ENCODE measurements at regions not wholly inside any gene's neighbourhood (a gene's known extent, or its start where the extent isn't known, plus 50 kb on each side); places are given as distances from the start of the nearest gene placed in this dataset.

DNA sequence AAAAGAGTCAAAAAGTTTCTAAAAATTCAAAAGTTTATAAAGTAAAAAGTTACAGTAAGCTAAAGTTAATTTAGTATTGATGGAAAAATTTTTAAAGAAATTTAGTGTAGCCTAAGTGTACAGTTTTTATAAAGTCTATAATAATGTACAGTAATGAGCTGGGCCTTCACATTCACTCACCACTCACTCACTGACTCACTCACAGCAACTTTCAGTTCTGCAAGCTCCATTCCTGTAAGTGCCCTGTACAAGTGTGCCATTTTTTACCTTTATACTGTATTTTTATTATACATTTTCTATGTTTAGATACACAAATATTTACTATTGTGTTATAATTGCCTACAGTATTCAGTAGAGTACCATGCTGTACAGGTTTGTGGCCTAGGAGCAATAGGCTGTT, 239.5 kb upstream of the MAP3K1 start:
- Histone ChIP-seq H3K14ac (ENCODE audit: low read length) (no peak overlapping the region), H3K23ac (ENCODE audit: low read length) (no peak overlapping the region), H3K4me3 (ENCODE audit: low read depth, low read length) (no peak overlapping the region), H4K91ac (ENCODE audit: low read depth, low read length) (no peak overlapping the region), H3K27me3 (ENCODE audit: insufficient read depth, low read length) (no peaks in the 10 kb centered on the region), H3K36me3 (ENCODE audit: control insufficient read depth in 1 of 2, insufficient read depth in 2 of 2, low read length in 2 of 2) (no peaks in the 10 kb centered on the region), H2AK5ac (ENCODE audit: low read length) (no peak overlapping the region), H3K18ac (ENCODE audit: low read length) (no peak overlapping the region), H2AFZ (ENCODE audit: insufficient read depth, low read length, poor library complexity) (no peak overlapping the region), H3K79me1 (ENCODE audit: low read length) (no peaks in the 10 kb centered on the region), H3K4me1 (ENCODE audit: control insufficient read depth in 1 of 2, insufficient read depth in 2 of 2, low read length in 2 of 2) (no peaks in the 10 kb centered on the region), H2BK12ac (ENCODE audit: low read length) (no peak overlapping the region), H3K27ac (ENCODE audit: low read depth, low read length) (no peak overlapping the region), H2BK120ac (ENCODE audit: insufficient read depth, low read length, poor library complexity) (no peak overlapping the region), H3K9ac (ENCODE audit: low read length) (no peak overlapping the region), H3K4me2 (ENCODE audit: low read length) (no peak overlapping the region), H2BK5ac (ENCODE audit: low read depth, low read length, poor library complexity) (no peak overlapping the region), H4K12ac (ENCODE audit: low read depth, low read length) (no peak overlapping the region), H3K79me2 (ENCODE audit: control insufficient read depth, insufficient read depth, low read length, poor library complexity) (no peaks in the 10 kb centered on the region), H3K4ac (ENCODE audit: low read depth, low read length) (no peak overlapping the region), H4K8ac (ENCODE audit: low read depth, low read length) (no peak overlapping the region), H3K9me3 (ENCODE audit: insufficient read depth, low read depth, low read length) (peaks cover 2% of the 10 kb centered on the region)
- no peak for DNase-seq

DNA sequence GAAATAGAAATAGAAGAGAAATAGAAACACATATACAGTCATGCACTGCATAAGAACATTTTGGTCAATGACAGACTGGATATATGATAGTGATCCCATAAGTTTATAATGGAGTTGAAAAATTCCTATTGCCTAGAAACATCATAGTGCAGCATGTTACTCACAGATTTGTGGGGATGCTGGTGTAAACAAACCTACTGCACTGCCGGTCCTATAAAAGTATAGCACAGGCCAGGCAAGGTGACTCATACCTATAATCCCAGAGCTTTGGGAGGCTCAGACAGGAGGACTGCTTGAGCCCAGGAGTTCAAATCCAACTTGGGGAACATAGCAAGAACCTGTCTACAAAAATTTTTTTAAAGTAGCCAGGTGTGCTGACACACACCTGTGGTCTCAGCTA, 240.6 kb upstream of the MAP3K1 start:
- H4K8ac ChIP-seq (ENCODE audit: low read depth, low read length): no peak overlapping the region
- H2AK5ac ChIP-seq (ENCODE audit: low read length): no peak overlapping the region
- no peak overlapping the region for H2BK12ac ChIP-seq (ENCODE audit: low read length)
- H2BK5ac ChIP-seq (ENCODE audit: low read depth, low read length, poor library complexity): no peak overlapping the region
- H3K27ac ChIP-seq (ENCODE audit: low read depth, low read length): no peak overlapping the region
- no peak overlapping the region for H2AFZ ChIP-seq (ENCODE audit: insufficient read depth, low read length, poor library complexity)
- H3K4ac ChIP-seq (ENCODE audit: low read depth, low read length): no peak overlapping the region
- WGBS (ENCODE audit: extremely low coverage, insufficient coverage, insufficient read length): no CpG with 5 or more reads among the region's 1 CpG
- no peak overlapping the region for H3K9ac ChIP-seq (ENCODE audit: low read length)
- H3K4me2 ChIP-seq (ENCODE audit: low read length): no peak overlapping the region
- H3K14ac ChIP-seq (ENCODE audit: low read length): no peak overlapping the region
- no peaks in the 10 kb centered on the region for H3K79me1 ChIP-seq (ENCODE audit: low read length)
- H3K79me2 ChIP-seq (ENCODE audit: control insufficient read depth, insufficient read depth, low read length, poor library complexity): no peaks in the 10 kb centered on the region
- H3K18ac ChIP-seq (ENCODE audit: low read length): no peak overlapping the region
- H3K4me3 ChIP-seq (ENCODE audit: low read depth, low read length): no peak overlapping the region
- no peaks in the 10 kb centered on the region for H3K4me1 ChIP-seq (ENCODE audit: control insufficient read depth in 1 of 2, insufficient read depth in 2 of 2, low read length in 2 of 2)
- no peak overlapping the region for H4K12ac ChIP-seq (ENCODE audit: low read depth, low read length)
- no peak for DNase-seq
- H4K91ac ChIP-seq (ENCODE audit: low read depth, low read length): no peak overlapping the region
- H3K27me3 ChIP-seq (ENCODE audit: insufficient read depth, low read length): no peaks in the 10 kb centered on the region
- H2BK120ac ChIP-seq (ENCODE audit: insufficient read depth, low read length, poor library complexity): no peak overlapping the region
- no peaks in the 10 kb centered on the region for H3K36me3 ChIP-seq (ENCODE audit: control insufficient read depth in 1 of 2, insufficient read depth in 2 of 2, low read length in 2 of 2)
- peaks cover 2% of the 10 kb centered on the region for H3K9me3 ChIP-seq (ENCODE audit: insufficient read depth, low read depth, low read length)
- H3K23ac ChIP-seq (ENCODE audit: low read length): no peak overlapping the region

- no peak overlapping the region for H4K91ac ChIP-seq (ENCODE audit: low read depth, low read length)
- H3K4me1 ChIP-seq (ENCODE audit: control insufficient read depth in 1 of 2, insufficient read depth in 2 of 2, low read length in 2 of 2): peaks cover 0 to 4% of the 10 kb centered on the region in 2 experiments
- H3K4me3 ChIP-seq (ENCODE audit: low read depth, low read length): no peak overlapping the region
- no peak overlapping the region for H3K23ac ChIP-seq (ENCODE audit: low read length)
- H4K8ac ChIP-seq (ENCODE audit: low read depth, low read length): no peak overlapping the region
- H2AK5ac ChIP-seq (ENCODE audit: low read length): no peak overlapping the region
- no peak overlapping the region for H2AFZ ChIP-seq (ENCODE audit: insufficient read depth, low read length, poor library complexity)
- no CpG with 5 or more reads among the region's 1 CpG for WGBS (ENCODE audit: extremely low coverage, insufficient coverage, insufficient read length)
- no peak overlapping the region for H2BK5ac ChIP-seq (ENCODE audit: low read depth, low read length, poor library complexity)
- no peak overlapping the region for H3K9ac ChIP-seq (ENCODE audit: low read length)
- no peaks in the 10 kb centered on the region for H3K79me2 ChIP-seq (ENCODE audit: control insufficient read depth, insufficient read depth, low read length, poor library complexity)
- H3K79me1 ChIP-seq (ENCODE audit: low read length): no peaks in the 10 kb centered on the region
- no peak overlapping the region for H4K12ac ChIP-seq (ENCODE audit: low read depth, low read length)
- H3K4me2 ChIP-seq (ENCODE audit: low read length): no peak overlapping the region
- peak in 1 of 2 donors; percentile 13 for DNase-seq
- no peaks in the 10 kb centered on the region for H3K36me3 ChIP-seq (ENCODE audit: control insufficient read depth in 1 of 2, insufficient read depth in 2 of 2, low read length in 2 of 2)
- no peak overlapping the region for H2BK120ac ChIP-seq (ENCODE audit: insufficient read depth, low read length, poor library complexity)
- H3K4ac ChIP-seq (ENCODE audit: low read depth, low read length): no peak overlapping the region
- no peak overlapping the region for H3K18ac ChIP-seq (ENCODE audit: low read length)
- H3K14ac ChIP-seq (ENCODE audit: low read length): no peak overlapping the region
- no peak overlapping the region for H2BK12ac ChIP-seq (ENCODE audit: low read length)
- no peak overlapping the region for H3K27ac ChIP-seq (ENCODE audit: low read depth, low read length)
- H3K9me3 ChIP-seq (ENCODE audit: insufficient read depth, low read depth, low read length): no peaks in the 10 kb centered on the region
- no peaks in the 10 kb centered on the region for H3K27me3 ChIP-seq (ENCODE audit: insufficient read depth, low read length)
Measured at GRCh38 chr5:56569566-56569965, 245.8 kb upstream of the MAP3K1 start.

DNA sequence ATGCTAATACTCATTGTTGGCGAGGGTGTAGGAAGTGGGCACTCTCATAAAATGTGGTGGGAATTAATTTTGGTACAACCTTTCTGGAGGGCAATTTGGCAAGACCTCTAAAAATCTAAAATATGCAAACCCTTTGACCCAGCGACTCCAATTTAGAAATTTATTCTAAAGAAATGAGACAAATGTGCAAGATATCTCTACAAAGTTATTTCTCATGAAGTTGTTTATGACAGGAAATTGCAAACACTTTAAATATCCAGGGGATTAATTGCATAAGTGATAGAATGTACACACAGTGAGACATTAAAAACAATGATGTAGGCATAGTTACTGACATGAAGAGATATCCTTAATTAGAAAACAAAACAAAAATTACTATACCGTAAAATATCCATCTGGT, 246.3 kb upstream of the MAP3K1 start:
- no peak overlapping the region for H4K8ac ChIP-seq (ENCODE audit: low read depth, low read length)
- H3K4me2 ChIP-seq (ENCODE audit: low read length): no peak overlapping the region
- H3K36me3 ChIP-seq (ENCODE audit: control insufficient read depth in 1 of 2, insufficient read depth in 2 of 2, low read length in 2 of 2): no peaks in the 10 kb centered on the region
- no peak overlapping the region for H4K12ac ChIP-seq (ENCODE audit: low read depth, low read length)
- no CpG with 5 or more reads among the region's 3 CpGs for WGBS (ENCODE audit: extremely low coverage, insufficient coverage, insufficient read length)
- no peak overlapping the region for H2BK12ac ChIP-seq (ENCODE audit: low read length)
- no peak overlapping the region for H2BK120ac ChIP-seq (ENCODE audit: insufficient read depth, low read length, poor library complexity)
- H3K4ac ChIP-seq (ENCODE audit: low read depth, low read length): no peak overlapping the region
- H4K91ac ChIP-seq (ENCODE audit: low read depth, low read length): no peak overlapping the region
- H3K14ac ChIP-seq (ENCODE audit: low read length): no peak overlapping the region
- H2BK5ac ChIP-seq (ENCODE audit: low read depth, low read length, poor library complexity): no peak overlapping the region
- H3K23ac ChIP-seq (ENCODE audit: low read length): no peak overlapping the region
- no peaks in the 10 kb centered on the region for H3K27me3 ChIP-seq (ENCODE audit: insufficient read depth, low read length)
- H3K4me3 ChIP-seq (ENCODE audit: low read depth, low read length): no peak overlapping the region
- no peak overlapping the region for H2AFZ ChIP-seq (ENCODE audit: insufficient read depth, low read length, poor library complexity)
- no peaks in the 10 kb centered on the region for H3K79me1 ChIP-seq (ENCODE audit: low read length)
- peaks cover 0 to 4% of the 10 kb centered on the region in 2 experiments for H3K4me1 ChIP-seq (ENCODE audit: control insufficient read depth in 1 of 2, insufficient read depth in 2 of 2, low read length in 2 of 2)
- H2AK5ac ChIP-seq (ENCODE audit: low read length): no peak overlapping the region
- H3K9ac ChIP-seq (ENCODE audit: low read length): no peak overlapping the region
- no peak overlapping the region for H3K18ac ChIP-seq (ENCODE audit: low read length)
- H3K27ac ChIP-seq (ENCODE audit: low read depth, low read length): no peak overlapping the region
- DNase-seq: no peak
- H3K79me2 ChIP-seq (ENCODE audit: control insufficient read depth, insufficient read depth, low read length, poor library complexity): no peaks in the 10 kb centered on the region
- H3K9me3 ChIP-seq (ENCODE audit: insufficient read depth, low read depth, low read length): no peaks in the 10 kb centered on the region
